Endothelial cell of umbilical vein (primary cell): ENCODE measurements at regions not wholly inside any gene's neighbourhood (a gene's known extent, or its start where the extent isn't known, plus 50 kb on each side); places are given as distances from the start of the nearest gene placed in this dataset.

ENCODE experiments used
- BruUV-seq: library from RNA; stranded (reverse); fragments of 400-500 nt; replicated peaks from 2 replicates; lab custom pipeline; 2021; lab: Mats Ljungman, UMichigan
- CTCF ChIA-PET: fragments of 300-600, 350-600 bp; sonication (Branson Sonifier 250); formaldehyde crosslinking; loops from one replicate; lab custom pipeline; 2021; ENCODE audit warnings: antibody characterized with exemption, inconsistent platforms; lab: Charles Lee
- POLR2A ChIA-PET: fragments of 300-600, 350-600 bp; sonication (Branson Sonifier 250); formaldehyde crosslinking; loops from one replicate; lab custom pipeline; 2021; ENCODE audit warnings: antibody characterized with exemption, inconsistent platforms; lab: Charles Lee
- DNase-seq: peaks from one replicate; pipeline ENCODE4 v3.0.0-alpha.2; 2011; ENCODE audit warnings: low read depth, low spot score
- FAIRE-seq: peaks from 2 replicates; lab custom pipeline; 2011; peaks lifted over from hg19 to GRCh38; lab: Jason Lieb, UNC
- H2AFZ ChIP-seq: 2 replicates; pipeline ENCODE4 v1.6.0; 2012; ENCODE audit warnings: low read depth, low read length, control low read depth, inconsistent platforms
- H3K27ac ChIP-seq: 2 replicates; pipeline ENCODE4 v1.5.1; 2011; ENCODE audit warnings: low read depth, mild to moderate bottlenecking, control low read depth, low read length, moderate library complexity; ENCODE audit not compliant: insufficient read depth
- H3K27me3 ChIP-seq, 2 experiments: 2 replicates each; pipeline versions ENCODE4 v1.6.0 to v1.6.1; 2011; ENCODE audit warnings: low read length in 2 of 2, mixed read lengths in 1 of 2; ENCODE audit not compliant: control insufficient read depth in 2 of 2, insufficient read depth in 2 of 2
- H3K36me3 ChIP-seq, 2 experiments: 2 replicates in 1 of 2; 3 replicates in 1 of 2; pipeline ENCODE4 v1.5.1; 2011; ENCODE audit warnings: low read length in 2 of 2, mild to moderate bottlenecking in 1 of 2, moderate library complexity in 1 of 2; ENCODE audit not compliant: control insufficient read depth in 2 of 2, insufficient read depth in 2 of 2; ENCODE audit errors: extremely low read depth in 1 of 2
- H3K4me1 ChIP-seq: 3 replicates; pipeline ENCODE4 v1.5.1; 2011; ENCODE audit warnings: mild to moderate bottlenecking, low read length; ENCODE audit not compliant: control insufficient read depth, insufficient read depth; ENCODE audit errors: extremely low read depth
- H3K4me2 ChIP-seq: 2 replicates; pipeline ENCODE4 v1.6.1; 2011; ENCODE audit warnings: low read length, control low read depth, mixed read lengths; ENCODE audit not compliant: insufficient read depth
- H3K4me3 ChIP-seq, 3 experiments: fragments of 200-600 bp in 1 of 3; sonication (generic), shearing (Covaris generic) in 1 of 3; replicated peaks in 1 of 3; 2 replicates each; pipeline ENCODE4 v1.5.1; 2011 to 2016; ENCODE audit warnings: control low read depth in 3 of 3, low read length in 3 of 3, mild to moderate bottlenecking in 2 of 3, inconsistent platforms in 1 of 3, low read depth in 1 of 3, moderate library complexity in 1 of 3; ENCODE audit not compliant: insufficient read depth in 1 of 3
- H3K79me2 ChIP-seq: 2 replicates; pipeline ENCODE4 v1.6.0; 2012; ENCODE audit warnings: low read length, inconsistent platforms; ENCODE audit not compliant: control insufficient read depth, insufficient read depth
- H3K9ac ChIP-seq: replicated peaks from 2 replicates; pipeline ENCODE3; 2011; ENCODE audit warnings: low read length, control low read depth; ENCODE audit not compliant: insufficient read depth; ENCODE audit errors: extremely low read depth
- H3K9me1 ChIP-seq: replicated peaks from 3 replicates; pipeline ENCODE4 v1.6.0; 2011; ENCODE audit warnings: mild to moderate bottlenecking, low read length; ENCODE audit not compliant: control insufficient read depth, insufficient read depth; ENCODE audit errors: extremely low read depth
- H3K9me3 ChIP-seq: replicated peaks from 2 replicates; pipeline ENCODE4 v1.5.1; 2012; ENCODE audit warnings: low read length, inconsistent platforms; ENCODE audit not compliant: control insufficient read depth, insufficient read depth
- H4K20me1 ChIP-seq: replicated peaks from 2 replicates; pipeline ENCODE3; 2011; ENCODE audit warnings: mild to moderate bottlenecking, low read length; ENCODE audit not compliant: control insufficient read depth, insufficient read depth; ENCODE audit errors: extremely low read depth
- EZH2 ChIP-seq: IDR thresholded peaks from 2 replicates; pipeline ENCODE4 v1.6.1; 2012; ENCODE audit warnings: borderline replicate concordance, low read depth, mild to moderate bottlenecking, moderate library complexity, low read length, inconsistent platforms; ENCODE audit not compliant: severe bottlenecking
- FOS ChIP-seq: IDR thresholded peaks from 2 replicates; pipeline ENCODE4 v1.6.1; 2011; ENCODE audit warnings: mild to moderate bottlenecking, low read length, moderate library complexity, borderline replicate concordance; ENCODE audit not compliant: insufficient read depth
- GATA2 ChIP-seq: IDR thresholded peaks from 2 replicates; pipeline ENCODE4 v1.7.0; 2011; ENCODE audit warnings: low read depth, mild to moderate bottlenecking, moderate library complexity, mixed read lengths, low read length; ENCODE audit not compliant: insufficient read length, insufficient read depth
- JUN ChIP-seq: IDR thresholded peaks from 2 replicates; pipeline ENCODE4 v1.6.1; 2011; ENCODE audit warnings: borderline replicate concordance, low read depth; ENCODE audit not compliant: insufficient read length, insufficient read depth
- MYC ChIP-seq: IDR thresholded peaks from one replicate; pipeline ENCODE4 v1.6.1; 2011; ENCODE audit warnings: mild to moderate bottlenecking, low read depth, low read length
- POLR2A ChIP-seq: IDR thresholded peaks from 2 replicates; pipeline ENCODE4 v1.6.1; 2012; ENCODE audit warnings: low read depth, mild to moderate bottlenecking, control low read depth, low read length
- POLR2AphosphoS5 ChIP-seq: IDR thresholded peaks from 2 replicates; pipeline ENCODE4 v1.6.1; 2012; ENCODE audit warnings: low read depth, mild to moderate bottlenecking, control low read depth, low read length, moderate library complexity; ENCODE audit not compliant: insufficient read depth
- dilution Hi-C: fragments of 300-500 bp; cut with MboI; formaldehyde crosslinking; loops from one replicate; pipeline ENCODE4 v1.15.0; 2019; ENCODE audit warnings: low sequenced_read_pairs; ENCODE audit not compliant: extremely low pct_ligation_motif_present
- intact Hi-C: fragments of 100-400 bp; cut with micrococcal nuclease; formaldehyde crosslinking; loops from one replicate; pipeline ENCODE4 v1.10.0; 2022
- TF ChIP-seq, protein P1 (sequence below): IDR thresholded peaks from 2 replicates; pipeline ENCODE4 v1.6.1; 2011; ENCODE audit not compliant: insufficient read depth, insufficient read length
- TF ChIP-seq, protein P2 (sequence below), 2 donors: IDR thresholded peaks; 1 replicate in 1 of 2; 2 replicates in 1 of 2; pipeline ENCODE4 v1.5.1; 2011; ENCODE audit warnings: low read length in 2 of 2, mild to moderate bottlenecking in 2 of 2, moderate library complexity in 2 of 2, control low read depth in 1 of 2, inconsistent platforms in 1 of 2, low read depth in 1 of 2; ENCODE audit not compliant: insufficient read depth in 1 of 2; ENCODE audit errors: extremely low read depth in 1 of 2

DNA sequence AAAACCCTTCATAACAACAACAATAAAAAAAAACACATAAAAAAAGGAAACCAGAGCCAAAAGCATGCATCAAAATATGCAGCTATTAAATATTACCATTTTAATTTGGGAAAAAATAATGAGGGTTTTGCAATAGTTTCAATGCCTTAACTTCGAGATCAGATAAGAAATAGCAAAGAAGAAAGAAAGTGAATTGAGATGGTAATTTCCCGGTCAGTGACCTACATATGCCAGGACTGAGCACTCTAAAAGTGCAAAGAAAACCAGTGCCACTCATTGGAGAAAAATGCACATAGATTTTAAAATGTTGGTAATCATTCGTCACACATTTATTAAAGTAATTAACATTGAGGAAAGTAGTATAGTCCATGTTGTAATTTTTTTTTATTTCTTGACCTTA, 944.2 kb downstream of the EFNB2 start:
- no peak overlapping the region for H3K27ac ChIP-seq
- no peaks in the 10 kb centered on the region for H3K79me2 ChIP-seq
- TF ChIP-seq EZH2 (no peak), POLR2AphosphoS5 (no peak), JUN (no peak), GATA2 (no peak), POLR2A (no peak), MYC (no peak), FOS (no peak)
- TF ChIP-seq, protein P1, sequence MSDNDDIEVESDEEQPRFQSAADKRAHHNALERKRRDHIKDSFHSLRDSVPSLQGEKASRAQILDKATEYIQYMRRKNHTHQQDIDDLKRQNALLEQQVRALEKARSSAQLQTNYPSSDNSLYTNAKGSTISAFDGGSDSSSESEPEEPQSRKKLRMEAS, result no peak
- TF ChIP-seq, protein P2, sequence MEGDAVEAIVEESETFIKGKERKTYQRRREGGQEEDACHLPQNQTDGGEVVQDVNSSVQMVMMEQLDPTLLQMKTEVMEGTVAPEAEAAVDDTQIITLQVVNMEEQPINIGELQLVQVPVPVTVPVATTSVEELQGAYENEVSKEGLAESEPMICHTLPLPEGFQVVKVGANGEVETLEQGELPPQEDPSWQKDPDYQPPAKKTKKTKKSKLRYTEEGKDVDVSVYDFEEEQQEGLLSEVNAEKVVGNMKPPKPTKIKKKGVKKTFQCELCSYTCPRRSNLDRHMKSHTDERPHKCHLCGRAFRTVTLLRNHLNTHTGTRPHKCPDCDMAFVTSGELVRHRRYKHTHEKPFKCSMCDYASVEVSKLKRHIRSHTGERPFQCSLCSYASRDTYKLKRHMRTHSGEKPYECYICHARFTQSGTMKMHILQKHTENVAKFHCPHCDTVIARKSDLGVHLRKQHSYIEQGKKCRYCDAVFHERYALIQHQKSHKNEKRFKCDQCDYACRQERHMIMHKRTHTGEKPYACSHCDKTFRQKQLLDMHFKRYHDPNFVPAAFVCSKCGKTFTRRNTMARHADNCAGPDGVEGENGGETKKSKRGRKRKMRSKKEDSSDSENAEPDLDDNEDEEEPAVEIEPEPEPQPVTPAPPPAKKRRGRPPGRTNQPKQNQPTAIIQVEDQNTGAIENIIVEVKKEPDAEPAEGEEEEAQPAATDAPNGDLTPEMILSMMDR (IDR thresholded peaks at IDR 0.05; ENCODE audit: extremely low read depth in 1 of 2, insufficient read depth in 1 of 2, low read depth in 1 of 2, low read length in 2 of 2), result no peak
- intact Hi-C loops (no loop called here), dilution Hi-C loops (no loop called here)
- H3K4me2 ChIP-seq, result no peak overlapping the region
- no peak overlapping the region for H3K4me3 ChIP-seq
- no peak for DNase-seq
- no peak for FAIRE-seq
- H3K9ac ChIP-seq, result no peak overlapping the region
- H3K36me3 ChIP-seq, result no peaks in the 10 kb centered on the region
- H3K9me3 ChIP-seq, result no peaks in the 10 kb centered on the region
- H3K27me3 ChIP-seq, result no peaks in the 10 kb centered on the region
- no TSS peak for BruUV-seq
- POLR2A ChIA-PET, result no interaction called here
- CTCF ChIA-PET, result no interaction called here
- no peaks in the 10 kb centered on the region for H3K4me1 ChIP-seq
- no peaks in the 10 kb centered on the region for H4K20me1 ChIP-seq
- no peak overlapping the region for H2AFZ ChIP-seq
- no peaks in the 10 kb centered on the region for H3K9me1 ChIP-seq
